ENCODE measurements at regions not wholly inside any gene's neighbourhood (a gene's known extent, or its start where the extent isn't known, plus 50 kb on each side); places are given as distances from the start of the nearest gene placed in this dataset.

- no peak for DNase-seq
These were observed 180.6 kb upstream of the NEBL start for GRCh38 chr10:21077681-21078080.

- no peak for DNase-seq
These were observed 179.3 kb upstream of the NEBL start for GRCh38 chr10:21076381-21076780.

GRCh38 chr10:21075880-21076279, 178.8 kb upstream of the NEBL start:
- no peak for DNase-seq

DNA sequence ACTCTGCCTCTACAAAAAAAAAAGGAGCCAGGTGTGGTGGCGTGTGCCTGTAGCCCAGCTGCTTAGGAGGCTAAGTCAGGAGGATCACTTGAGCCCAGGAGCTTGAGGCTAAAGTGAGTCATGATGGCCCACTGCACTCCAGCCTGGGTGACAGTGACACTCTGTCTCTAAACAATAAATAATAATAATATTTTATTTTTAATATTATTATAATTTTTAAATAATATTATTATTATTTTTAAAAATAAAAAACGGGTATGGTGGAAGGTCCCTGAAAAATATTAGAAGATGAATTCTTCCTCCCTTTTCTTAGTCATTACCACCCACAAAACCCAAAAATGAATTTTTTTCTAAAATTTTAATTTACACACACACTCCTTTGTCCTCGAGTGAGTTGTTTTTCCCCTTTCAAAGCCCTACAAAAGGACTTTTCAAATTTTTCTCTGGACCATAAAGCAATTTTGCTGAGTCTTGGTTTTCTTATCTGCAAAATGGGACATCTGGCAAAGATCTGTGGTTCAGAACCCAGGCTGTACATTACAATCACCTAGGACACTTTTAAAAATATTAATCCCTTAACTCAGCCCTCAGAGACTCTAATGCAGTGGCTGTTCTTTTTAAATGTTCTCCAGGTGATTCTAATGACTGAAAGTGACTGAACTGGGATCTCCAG, 174.0 kb upstream of the NEBL start:
- DNase-seq, result no peak

DNA sequence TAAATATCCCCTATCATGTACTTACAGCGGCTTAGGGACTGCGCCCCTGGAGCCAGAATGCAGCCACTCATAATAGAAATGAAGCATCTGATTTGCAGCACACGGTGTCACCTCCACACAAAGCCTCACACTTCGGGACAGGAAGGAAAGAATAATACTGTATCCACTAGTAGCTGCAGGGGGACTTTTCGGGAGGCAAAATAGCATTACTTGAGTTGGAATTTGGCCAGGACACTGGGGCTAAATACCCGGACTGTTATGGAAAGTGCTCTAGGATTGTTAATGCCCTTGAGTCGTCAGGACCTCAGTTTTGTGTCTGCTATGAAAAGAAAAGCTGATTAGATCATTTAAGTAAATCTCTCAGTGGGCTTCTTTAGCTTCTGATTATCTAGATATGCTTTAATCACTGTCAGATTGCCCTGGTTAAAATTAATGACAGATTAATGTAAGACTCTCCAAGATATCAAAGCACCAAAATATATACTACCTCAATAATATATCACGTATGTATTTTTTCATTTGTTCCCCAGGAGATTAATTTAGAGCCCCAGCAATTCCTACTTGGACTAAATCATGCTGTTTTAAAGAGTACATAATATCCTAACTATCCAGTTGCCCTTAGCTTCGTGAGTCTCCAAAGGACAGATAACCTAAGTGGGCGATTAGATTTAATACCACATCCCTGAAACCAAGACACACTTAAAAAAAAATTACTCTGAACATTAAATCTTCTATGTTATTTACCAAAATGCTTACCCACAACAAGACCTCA, 173.0 kb upstream of the NEBL start:
- no peak for DNase-seq

- DNase-seq, result no peak
These were observed 172.2 kb upstream of the NEBL start for GRCh38 chr10:21069278-21069677.

GRCh38 chr10:21068026-21068656, 171.0 kb upstream of the NEBL start:
- DNase-seq, result no peak

DNA sequence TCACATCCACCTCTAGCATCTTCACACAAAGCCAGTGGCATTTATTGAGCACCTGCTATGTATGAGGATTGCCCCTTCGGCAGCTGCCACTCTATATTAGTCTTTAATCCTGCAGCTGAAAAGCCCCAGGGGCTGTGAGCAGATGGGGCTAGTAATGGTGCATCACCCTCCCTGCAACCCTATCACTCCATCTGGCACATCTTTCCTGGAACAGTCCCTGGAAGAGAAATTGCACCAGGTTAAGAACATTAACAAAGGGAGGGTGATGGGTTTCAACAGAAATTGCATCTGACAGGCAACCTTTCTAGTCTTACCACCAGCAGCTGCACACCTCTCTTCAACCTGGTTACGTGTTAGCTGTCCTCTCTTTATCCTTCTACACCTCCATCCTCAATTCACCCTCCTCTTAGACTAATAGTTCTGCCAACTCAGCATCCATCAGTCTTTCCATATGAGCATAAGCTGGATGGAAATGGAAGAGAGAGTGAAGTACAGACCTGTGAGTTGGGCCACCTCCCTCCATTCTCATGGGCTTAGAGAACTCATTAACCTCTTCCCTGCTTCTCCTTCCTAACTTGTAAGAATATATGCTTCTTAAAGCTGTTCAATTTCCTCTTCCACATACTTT, 168.6 kb upstream of the NEBL start:
- DNase-seq, result no peak

GRCh38 chr10:21061982-21062381, 164.9 kb upstream of the NEBL start:
- no peak for DNase-seq

DNA sequence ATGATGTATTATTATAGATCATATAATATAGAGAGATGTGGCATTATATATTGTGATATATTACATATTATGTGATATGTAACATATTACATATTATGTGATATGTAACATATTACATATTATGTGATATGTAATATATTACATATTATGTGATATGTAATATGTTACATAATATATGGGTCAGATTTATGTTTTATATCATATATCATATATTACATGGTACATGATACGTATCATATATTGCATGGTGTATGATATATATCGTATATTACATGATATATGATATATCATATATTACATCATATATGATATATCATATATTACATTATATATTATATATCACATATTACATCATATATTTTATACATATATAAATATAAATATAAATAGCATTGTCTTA, 164.1 kb upstream of the NEBL start:
- DNase-seq, result no peak

DNA sequence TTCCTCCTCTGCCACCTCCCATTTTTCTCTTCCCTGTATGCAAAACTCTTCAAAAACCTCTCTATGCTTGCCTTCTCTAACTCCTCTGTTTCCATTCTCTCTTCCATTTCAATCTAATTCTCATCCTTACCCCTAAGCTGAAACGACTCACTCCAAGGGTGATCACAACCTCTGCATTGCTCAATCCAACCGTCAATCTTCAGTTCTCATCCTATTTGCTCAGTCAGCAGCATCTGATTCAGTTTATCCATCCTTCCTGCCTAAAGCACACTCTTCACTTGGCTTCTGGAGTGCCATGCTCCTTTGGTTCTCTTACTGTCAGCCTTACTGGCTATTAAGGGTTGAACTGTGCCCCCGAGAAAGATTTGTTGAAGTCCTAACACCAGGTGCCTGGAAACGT, 163.5 kb upstream of the NEBL start:
- no peak for DNase-seq

GRCh38 chr10:21057989-21058388, 160.9 kb upstream of the NEBL start:
- no peak for DNase-seq

DNA sequence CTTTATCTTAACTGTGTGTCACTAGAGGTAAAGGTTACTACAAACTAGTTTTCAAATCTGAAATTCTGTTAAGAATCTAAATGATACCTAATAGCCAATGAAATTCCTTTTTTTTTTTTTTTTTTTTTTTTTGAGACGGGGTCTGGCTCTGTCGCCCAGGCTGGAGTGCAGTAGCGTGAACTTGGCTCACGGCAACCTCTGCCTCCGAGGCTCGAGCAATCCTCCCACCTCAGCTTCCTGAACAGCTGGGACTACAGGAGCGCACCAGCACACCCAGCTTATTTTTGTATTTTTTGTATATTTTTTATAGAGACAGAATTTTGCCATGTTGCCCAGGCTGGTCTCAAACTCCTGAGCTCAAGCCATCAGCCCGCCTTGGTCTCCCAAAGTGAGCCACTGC, 160.3 kb upstream of the NEBL start:
- DNase-seq, result no peak

- DNase-seq, result no peak
These were observed 159.3 kb upstream of the NEBL start for GRCh38 chr10:21056461-21056860.

DNA sequence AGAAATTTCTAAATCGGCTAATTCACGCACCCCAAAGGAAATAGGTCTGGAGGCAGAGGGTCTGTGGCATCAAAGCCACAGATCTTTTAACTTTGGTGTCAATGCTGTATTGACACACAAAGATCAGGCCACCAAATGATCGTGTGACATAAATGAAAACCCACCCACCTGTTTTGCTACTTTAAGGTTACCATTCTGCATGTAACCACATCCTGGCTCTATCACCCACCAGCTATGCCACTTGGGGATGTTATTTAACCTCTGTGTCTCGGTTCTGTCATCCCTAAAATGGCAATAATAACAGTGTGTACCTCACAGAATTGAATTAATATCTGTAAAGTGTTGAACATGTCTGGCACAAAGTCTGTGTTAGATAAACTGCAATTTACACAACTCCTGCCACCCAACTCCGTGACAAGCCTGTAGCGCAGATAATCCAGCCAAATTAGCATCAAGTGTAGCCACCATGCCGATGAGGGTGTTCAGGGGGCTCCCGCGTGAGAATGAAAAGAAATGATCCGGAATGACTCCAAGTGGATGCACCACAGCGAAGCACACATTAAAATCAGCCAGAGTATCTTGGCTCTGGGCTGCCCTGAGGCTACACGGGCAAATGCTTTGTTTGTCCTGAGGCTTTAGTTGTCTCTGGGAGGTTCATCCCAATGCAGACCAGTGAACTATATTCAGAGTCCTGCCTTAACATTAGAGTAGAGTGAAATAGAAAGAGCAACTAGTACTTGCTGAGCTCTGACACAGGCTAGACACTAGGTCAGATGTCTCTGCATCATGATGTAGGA, 158.4 kb upstream of the NEBL start:
- DNase-seq, result no peak

DNA sequence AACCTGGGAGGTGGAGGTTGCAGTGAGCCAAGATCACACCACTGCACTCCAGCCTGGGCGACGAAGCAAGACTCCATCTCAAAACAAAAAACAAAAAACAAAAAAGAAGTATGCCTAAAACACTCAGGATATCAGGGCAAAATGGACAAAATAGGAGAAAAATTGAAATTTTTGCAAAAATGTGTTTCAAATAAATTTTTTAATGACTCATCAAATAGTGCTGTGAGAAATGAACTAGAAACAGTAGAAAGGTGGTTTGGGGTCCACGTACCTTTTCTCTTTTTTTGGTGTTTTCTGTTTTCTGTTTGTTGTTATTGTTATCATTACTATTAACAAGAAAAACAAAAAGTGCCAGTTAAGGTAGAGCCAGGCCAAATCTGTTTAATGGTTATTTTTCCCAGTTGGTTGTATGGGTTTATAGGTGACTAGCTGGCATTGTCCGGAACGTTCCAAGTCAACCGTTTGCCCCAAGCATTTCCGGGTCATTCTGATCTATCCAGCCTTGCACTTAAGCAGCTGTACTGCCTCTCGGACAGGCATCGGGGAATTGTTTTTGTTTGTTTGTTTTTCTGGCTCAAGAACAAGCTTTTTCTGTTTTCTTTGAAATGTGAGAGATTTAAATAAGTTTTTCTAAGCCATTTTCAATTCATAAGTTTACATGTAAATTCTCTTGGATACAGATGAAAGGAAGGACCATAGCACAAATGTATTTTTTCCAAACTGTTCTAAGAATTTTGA, 157.0 kb upstream of the NEBL start:
- DNase-seq, result no peak

DNA sequence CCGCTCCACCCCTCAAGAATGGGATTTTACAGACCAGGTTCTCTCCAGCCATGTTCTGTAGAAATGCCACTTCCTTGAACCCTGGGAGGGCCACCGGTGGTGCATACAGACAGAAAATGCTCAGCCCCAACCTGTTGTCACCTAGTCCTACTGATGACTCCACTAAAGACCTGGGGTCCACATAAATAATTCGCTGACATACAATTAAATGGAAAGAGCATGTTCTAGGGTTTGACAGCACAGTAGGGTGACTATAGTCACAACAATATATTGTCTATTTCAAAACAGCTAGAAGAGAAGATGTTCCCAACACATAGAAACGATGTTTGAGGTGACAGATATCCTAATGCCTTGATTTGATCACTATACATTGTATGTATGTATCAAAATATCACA, 155.6 kb upstream of the NEBL start:
- DNase-seq, result no peak

GRCh38 chr10:21052072-21052708, 155.1 kb upstream of the NEBL start:
- DNase-seq, result no peak

GRCh38 chr10:21049482-21049881, 152.4 kb upstream of the NEBL start:
- no peak for DNase-seq

DNA sequence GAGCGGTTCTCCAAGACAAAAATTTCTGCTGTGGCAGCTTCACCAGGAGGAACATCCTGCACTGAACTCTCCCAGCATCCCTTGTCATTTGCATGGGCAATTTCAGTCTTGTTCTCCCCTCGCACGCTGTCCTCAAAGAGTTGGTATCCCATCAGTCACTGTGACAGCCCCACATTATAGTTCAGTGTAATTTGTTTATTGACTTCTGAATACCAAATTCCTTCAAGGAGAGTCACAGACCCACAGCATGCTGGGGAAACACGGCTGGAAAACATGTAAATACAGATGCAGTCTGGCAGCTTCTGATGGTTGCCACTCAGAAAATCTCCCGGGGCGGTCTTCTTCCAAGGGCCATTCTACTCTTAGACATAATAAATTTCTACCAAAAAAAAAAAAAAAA, 151.0 kb upstream of the NEBL start:
- no peak for DNase-seq

DNA sequence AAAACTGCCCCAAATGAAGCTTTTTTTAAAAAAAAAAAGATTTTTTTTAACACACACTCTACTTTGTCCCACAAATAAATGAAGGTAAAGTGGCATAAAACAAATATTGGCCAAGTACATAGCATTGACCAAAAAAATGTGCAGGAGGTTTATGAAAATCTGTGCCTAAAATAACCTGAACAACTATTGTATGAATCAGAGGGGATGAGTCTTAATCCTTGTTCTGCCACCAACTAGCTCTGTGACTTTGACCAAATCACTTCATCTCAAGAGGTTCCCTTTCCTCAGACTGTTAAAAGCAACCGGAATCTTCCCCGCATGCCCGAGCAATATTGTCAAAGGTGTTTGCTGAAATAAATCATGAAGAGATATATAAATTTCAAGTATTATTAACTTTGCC, 150.4 kb upstream of the NEBL start:
- DNase-seq, result no peak

- DNase-seq, result no peak
These were observed 150.0 kb upstream of the NEBL start for GRCh38 chr10:21047096-21047495.

All from NCI-H446 treated with DMSO at 0.1 percent for 48 hours (cell line).